ENCODE measurements at regions not wholly inside any gene's neighbourhood (a gene's known extent, or its start where the extent isn't known, plus 50 kb on each side); places are given as distances from the start of the nearest gene placed in this dataset.
"Not testable (repeated sequence)": the region's sequence is repeated elsewhere in the genome, so short reads cannot be mapped to it uniquely, and the experiment has no call there.

- H3K27ac ChIP-seq (ENCODE audit: low read length): no peak overlapping the region
- Mint-ChIP-seq H3K4me1 (peaks cover 0 to 14% of the 10 kb centered on the region in 2 donors), H3K27ac (peak overlapping the region in 1 of 2 donors; percentile 60), H3K27me3 (ENCODE audit: low read depth in 2 of 2) (peaks cover 0 to 4% of the 10 kb centered on the region in 2 donors), H3K4me3 (no peak overlapping the region), H3K9me3 (no peaks in the 10 kb centered on the region), H3K36me3 (no peaks in the 10 kb centered on the region)
- no peak for ATAC-seq
- no peak overlapping the region for H3K4me3 ChIP-seq (ENCODE audit: low read length)
- WGBS (ENCODE audit: insufficient coverage): 86% methylated on average over 8 of the region's 8 CpGs
- no peaks in the 10 kb centered on the region for H3K36me3 ChIP-seq (ENCODE audit: control insufficient read depth, insufficient read depth, low read length)
- H3K9me3 ChIP-seq (ENCODE audit: control insufficient read depth, insufficient read depth, low read length): no peaks in the 10 kb centered on the region
- no peaks in the 10 kb centered on the region for H3K4me1 ChIP-seq (ENCODE audit: control insufficient read depth, insufficient read depth, low read length)
- no peak for DNase-seq
- TF ChIP-seq, protein P1, sequence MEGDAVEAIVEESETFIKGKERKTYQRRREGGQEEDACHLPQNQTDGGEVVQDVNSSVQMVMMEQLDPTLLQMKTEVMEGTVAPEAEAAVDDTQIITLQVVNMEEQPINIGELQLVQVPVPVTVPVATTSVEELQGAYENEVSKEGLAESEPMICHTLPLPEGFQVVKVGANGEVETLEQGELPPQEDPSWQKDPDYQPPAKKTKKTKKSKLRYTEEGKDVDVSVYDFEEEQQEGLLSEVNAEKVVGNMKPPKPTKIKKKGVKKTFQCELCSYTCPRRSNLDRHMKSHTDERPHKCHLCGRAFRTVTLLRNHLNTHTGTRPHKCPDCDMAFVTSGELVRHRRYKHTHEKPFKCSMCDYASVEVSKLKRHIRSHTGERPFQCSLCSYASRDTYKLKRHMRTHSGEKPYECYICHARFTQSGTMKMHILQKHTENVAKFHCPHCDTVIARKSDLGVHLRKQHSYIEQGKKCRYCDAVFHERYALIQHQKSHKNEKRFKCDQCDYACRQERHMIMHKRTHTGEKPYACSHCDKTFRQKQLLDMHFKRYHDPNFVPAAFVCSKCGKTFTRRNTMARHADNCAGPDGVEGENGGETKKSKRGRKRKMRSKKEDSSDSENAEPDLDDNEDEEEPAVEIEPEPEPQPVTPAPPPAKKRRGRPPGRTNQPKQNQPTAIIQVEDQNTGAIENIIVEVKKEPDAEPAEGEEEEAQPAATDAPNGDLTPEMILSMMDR (IDR thresholded peaks at IDR 0.05): no peak
- no peaks in the 10 kb centered on the region for H3K27me3 ChIP-seq (ENCODE audit: control insufficient read depth, insufficient read depth, low read length)
- intact Hi-C loops (cut with micrococcal nuclease): no loop called here
Observed at GRCh38 chr6:5838656-5839396, 167.9 kb downstream of the NRN1 start.

- no peak overlapping the region for H3K4me3 ChIP-seq (ENCODE audit: low read length)
- Mint-ChIP-seq H3K27me3 (ENCODE audit: low read depth in 2 of 2) (peaks cover 0 to 4% of the 10 kb centered on the region in 2 donors), H3K9me3 (no peaks in the 10 kb centered on the region), H3K27ac (no peak overlapping the region), H3K4me3 (no peak overlapping the region), H3K36me3 (no peaks in the 10 kb centered on the region), H3K4me1 (peaks cover 7 to 27% of the 10 kb centered on the region in 2 donors)
- intact Hi-C loops (cut with micrococcal nuclease): no loop called here
- H3K4me1 ChIP-seq (ENCODE audit: control insufficient read depth, insufficient read depth, low read length): peaks cover 10% of the 10 kb centered on the region
- ATAC-seq (no peak), DNase-seq (no peak)
- H3K9me3 ChIP-seq (ENCODE audit: control insufficient read depth, insufficient read depth, low read length): no peaks in the 10 kb centered on the region
- H3K36me3 ChIP-seq (ENCODE audit: control insufficient read depth, insufficient read depth, low read length): no peaks in the 10 kb centered on the region
- TF ChIP-seq, protein P1 (IDR thresholded peaks at IDR 0.05): no peak
- H3K27me3 ChIP-seq (ENCODE audit: control insufficient read depth, insufficient read depth, low read length): no peaks in the 10 kb centered on the region
- H3K27ac ChIP-seq (ENCODE audit: low read length): no peak overlapping the region
- 93% methylated on average over 9 of the region's 9 CpGs for WGBS (ENCODE audit: insufficient coverage)
Observed at GRCh38 chr6:5837323-5837722, 169.4 kb downstream of the NRN1 start.

GRCh38 chr6:5836597-5836996 is 170.1 kb downstream of the NRN1 start:
- H3K27ac Mint-ChIP-seq; H3K36me3 Mint-ChIP-seq; H3K27ac ChIP-seq (ENCODE audit: low read length); H3K4me3 Mint-ChIP-seq; H3K36me3 ChIP-seq (ENCODE audit: control insufficient read depth, insufficient read depth, low read length); ATAC-seq; H3K9me3 Mint-ChIP-seq; DNase-seq; H3K4me3 ChIP-seq (ENCODE audit: low read length); intact Hi-C loops (cut with micrococcal nuclease); H3K27me3 Mint-ChIP-seq (ENCODE audit: low read depth in 2 of 2); H3K27me3 ChIP-seq (ENCODE audit: control insufficient read depth, insufficient read depth, low read length); H3K9me3 ChIP-seq (ENCODE audit: control insufficient read depth, insufficient read depth, low read length): not testable (repeated sequence)
- H3K4me1 ChIP-seq (ENCODE audit: control insufficient read depth, insufficient read depth, low read length): peaks cover 18% of the 10 kb centered on the region
- no CpG with 5 or more reads among the region's 5 CpGs for WGBS (ENCODE audit: insufficient coverage)
- H3K4me1 Mint-ChIP-seq: peaks cover 14 to 34% of the 10 kb centered on the region in 2 donors

- intact Hi-C loops (cut with micrococcal nuclease): loop anchor here (5.0 kb wide), 1 partner anchor 34 kb away; no protein-coding TSS in a partner anchor
- Mint-ChIP-seq H3K27ac (peak overlapping the region; percentile 95), H3K36me3 (no peaks in the 10 kb centered on the region), H3K27me3 (ENCODE audit: low read depth in 2 of 2) (no peaks in the 10 kb centered on the region), H3K4me3 (no peak overlapping the region), H3K9me3 (no peaks in the 10 kb centered on the region), H3K4me1 (peaks cover 44 to 56% of the 10 kb centered on the region in 2 donors)
- WGBS (ENCODE audit: insufficient coverage): 88% methylated on average over 2 of the region's 3 CpGs
- Histone ChIP-seq H3K27me3 (ENCODE audit: control insufficient read depth, insufficient read depth, low read length) (no peaks in the 10 kb centered on the region), H3K27ac (ENCODE audit: low read length) (peak overlapping the region; percentile 72), H3K36me3 (ENCODE audit: control insufficient read depth, insufficient read depth, low read length) (no peaks in the 10 kb centered on the region), H3K9me3 (ENCODE audit: control insufficient read depth, insufficient read depth, low read length) (no peaks in the 10 kb centered on the region), H3K4me1 (ENCODE audit: control insufficient read depth, insufficient read depth, low read length) (peaks cover 36% of the 10 kb centered on the region), H3K4me3 (ENCODE audit: low read length) (no peak overlapping the region)
- TF ChIP-seq, protein P1 (IDR thresholded peaks at IDR 0.05): no peak
- DNase-seq (no peak), ATAC-seq (no peak)
Observed at GRCh38 chr6:5833120-5833519, 173.6 kb downstream of the NRN1 start.
